C4-2B (cell line): ENCODE measurements at regions not wholly inside any gene's neighbourhood (a gene's known extent, or its start where the extent isn't known, plus 50 kb on each side); places are given as distances from the start of the nearest gene placed in this dataset.
"Not testable (repeated sequence)": the region's sequence is repeated elsewhere in the genome, so short reads cannot be mapped to it uniquely, and the experiment has no call there.

Source experiments
- CTCF ChIP-seq: fragments of 450-650 bp; conservative IDR thresholded peaks from 2 replicates; pipeline ENCODE4 v1.5.1; 2017; ENCODE audit warnings: mild to moderate bottlenecking
- ZFX ChIP-seq: fragments of 450-650 bp; IDR thresholded peaks from 2 replicates; pipeline ENCODE4 v1.6.1; 2017

DNA sequence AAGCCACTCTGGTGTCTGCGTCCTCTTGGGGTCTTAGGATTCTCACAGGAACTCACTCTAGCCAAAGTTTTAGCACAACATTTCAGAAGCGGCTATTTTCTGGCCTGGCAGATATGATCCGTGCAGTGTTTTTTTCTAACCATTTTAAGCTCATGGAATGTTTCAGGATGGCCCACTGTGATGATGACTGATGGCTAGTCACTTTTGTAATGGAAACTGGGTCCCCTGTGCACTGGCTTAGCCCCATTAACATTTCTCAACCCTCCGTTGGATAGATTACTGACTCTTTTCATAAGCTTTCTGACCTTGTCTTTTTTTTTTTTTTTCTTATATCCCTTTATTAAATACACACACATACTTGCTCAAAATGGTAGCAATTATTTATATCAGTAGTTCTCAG lies 364.9 kb upstream of the FOXG1 start:
- TF ChIP-seq CTCF, ZFX: not testable (repeated sequence)
